ENCODE measurements at regions not wholly inside any gene's neighbourhood (a gene's known extent, or its start where the extent isn't known, plus 50 kb on each side); places are given as distances from the start of the nearest gene placed in this dataset.

DNA sequence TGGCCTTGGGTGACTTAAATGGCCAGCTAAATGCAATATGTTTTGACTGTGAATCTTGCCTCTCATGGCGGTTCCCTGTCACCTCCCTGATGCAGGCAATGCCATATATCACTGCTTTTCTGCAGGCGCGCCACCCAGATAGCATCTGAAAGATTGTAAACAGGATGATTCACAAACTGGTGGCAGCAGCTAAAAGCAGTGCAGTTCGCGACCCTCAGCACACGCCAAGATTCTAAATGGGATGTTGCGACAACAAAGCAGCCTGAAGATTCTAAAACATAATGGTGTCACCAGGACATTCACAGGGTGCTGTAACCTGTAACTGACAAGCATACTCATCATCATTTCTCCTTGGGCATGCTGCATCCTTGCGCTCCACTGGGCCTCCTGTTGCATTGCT is 440.4 kb upstream of the CADM1 start:
- Histone ChIP-seq H3K9me3 (no peaks in the 10 kb centered on the region), H3K27me3 (no peaks in the 10 kb centered on the region), H3K36me3 (no peaks in the 10 kb centered on the region), H3K4me1 (no peaks in the 10 kb centered on the region), H3K4me3 (no peak overlapping the region), H3K27ac (no peak overlapping the region)
- no peak for TF ChIP-seq EP300 (IDR thresholded peaks at IDR 0.05)
- TF ChIP-seq, protein P1, sequence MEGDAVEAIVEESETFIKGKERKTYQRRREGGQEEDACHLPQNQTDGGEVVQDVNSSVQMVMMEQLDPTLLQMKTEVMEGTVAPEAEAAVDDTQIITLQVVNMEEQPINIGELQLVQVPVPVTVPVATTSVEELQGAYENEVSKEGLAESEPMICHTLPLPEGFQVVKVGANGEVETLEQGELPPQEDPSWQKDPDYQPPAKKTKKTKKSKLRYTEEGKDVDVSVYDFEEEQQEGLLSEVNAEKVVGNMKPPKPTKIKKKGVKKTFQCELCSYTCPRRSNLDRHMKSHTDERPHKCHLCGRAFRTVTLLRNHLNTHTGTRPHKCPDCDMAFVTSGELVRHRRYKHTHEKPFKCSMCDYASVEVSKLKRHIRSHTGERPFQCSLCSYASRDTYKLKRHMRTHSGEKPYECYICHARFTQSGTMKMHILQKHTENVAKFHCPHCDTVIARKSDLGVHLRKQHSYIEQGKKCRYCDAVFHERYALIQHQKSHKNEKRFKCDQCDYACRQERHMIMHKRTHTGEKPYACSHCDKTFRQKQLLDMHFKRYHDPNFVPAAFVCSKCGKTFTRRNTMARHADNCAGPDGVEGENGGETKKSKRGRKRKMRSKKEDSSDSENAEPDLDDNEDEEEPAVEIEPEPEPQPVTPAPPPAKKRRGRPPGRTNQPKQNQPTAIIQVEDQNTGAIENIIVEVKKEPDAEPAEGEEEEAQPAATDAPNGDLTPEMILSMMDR (IDR thresholded peaks at IDR 0.05), result no peak
- TF ChIP-seq POLR2AphosphoS5 (IDR thresholded peaks at IDR 0.05), result no peak
- no peak for TF ChIP-seq POLR2A (IDR thresholded peaks at IDR 0.05)
- DNase-seq, result no peak
- intact Hi-C loops (cut with DNase I), result no loop called here
- 71% methylated on average over 8 of the region's 8 CpGs for WGBS, 2 donors

DNA sequence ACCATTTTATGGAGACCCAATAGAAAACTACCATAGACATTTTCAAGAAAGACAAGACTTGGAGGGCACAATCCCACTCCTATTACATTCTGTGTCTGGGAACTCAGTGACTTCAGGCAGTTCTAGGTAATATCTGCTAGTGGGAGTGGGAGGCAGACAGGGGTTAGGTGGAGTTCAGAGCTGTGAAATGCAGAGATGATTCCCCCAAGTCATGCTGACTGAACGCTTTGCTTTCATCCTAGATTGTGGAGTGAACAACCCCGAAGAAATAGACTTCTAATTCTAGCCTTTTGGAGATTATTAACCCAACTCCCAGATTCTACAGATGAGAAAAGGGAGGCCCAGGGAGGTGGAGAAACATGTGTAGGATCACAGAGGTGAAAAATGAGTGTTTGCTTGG is 437.8 kb upstream of the CADM1 start:
- Histone ChIP-seq H3K9me3 (no peaks in the 10 kb centered on the region), H3K36me3 (no peaks in the 10 kb centered on the region), H3K4me1 (no peaks in the 10 kb centered on the region), H3K4me3 (no peak overlapping the region), H3K27me3 (no peaks in the 10 kb centered on the region), H3K27ac (no peak overlapping the region)
- intact Hi-C loops (cut with DNase I), result no loop called here
- WGBS, 2 donors, result 87 to 92% methylated on average over 2 of the region's 2 CpGs
- no peak for DNase-seq
- TF ChIP-seq POLR2AphosphoS5 (IDR thresholded peaks at IDR 0.05), result no peak
- TF ChIP-seq, protein P1 (IDR thresholded peaks at IDR 0.05), result no peak
- no peak for TF ChIP-seq EP300 (IDR thresholded peaks at IDR 0.05)
- TF ChIP-seq POLR2A (IDR thresholded peaks at IDR 0.05), result no peak

DNA sequence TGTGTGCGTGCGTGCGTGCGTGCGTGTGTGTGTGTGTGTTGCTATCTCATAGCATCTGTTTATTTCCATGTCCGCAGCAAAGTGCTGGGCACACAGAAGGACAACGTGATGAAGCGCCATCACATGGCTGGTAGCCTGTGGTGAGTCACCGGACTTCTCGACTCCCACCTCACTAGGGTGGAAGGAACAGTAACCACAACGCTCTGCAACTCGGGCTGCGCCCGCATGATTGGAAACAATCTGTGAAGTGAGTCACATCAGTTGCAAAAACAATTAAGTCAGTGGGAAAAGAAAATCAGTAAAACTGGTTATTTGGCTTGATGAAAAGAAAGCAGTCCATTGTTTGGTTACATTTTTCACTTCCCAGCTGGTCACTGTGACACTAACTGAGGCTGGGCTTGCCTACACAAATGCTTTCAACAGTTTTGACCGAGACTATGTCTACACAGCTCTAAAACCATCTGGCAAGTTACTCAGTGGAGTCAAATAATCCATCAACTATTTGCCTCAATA is 437.3 kb upstream of the CADM1 start:
- no peaks in the 10 kb centered on the region for H3K9me3 ChIP-seq
- no peaks in the 10 kb centered on the region for H3K27me3 ChIP-seq
- no peaks in the 10 kb centered on the region for H3K4me1 ChIP-seq
- H3K4me3 ChIP-seq, result no peak overlapping the region
- DNase-seq, result peak; percentile 72
- intact Hi-C loops (cut with DNase I), result no loop called here
- TF ChIP-seq POLR2A (IDR thresholded peaks at IDR 0.05) (no peak), POLR2AphosphoS5 (IDR thresholded peaks at IDR 0.05) (no peak), EP300 (IDR thresholded peaks at IDR 0.05) (no peak)
- TF ChIP-seq, protein P1 (IDR thresholded peaks at IDR 0.05), result no peak
- H3K27ac ChIP-seq, result no peak overlapping the region
- no peaks in the 10 kb centered on the region for H3K36me3 ChIP-seq
- 78 to 84% methylated on average over 15 of the region's 15 CpGs for WGBS, 2 donors

DNA sequence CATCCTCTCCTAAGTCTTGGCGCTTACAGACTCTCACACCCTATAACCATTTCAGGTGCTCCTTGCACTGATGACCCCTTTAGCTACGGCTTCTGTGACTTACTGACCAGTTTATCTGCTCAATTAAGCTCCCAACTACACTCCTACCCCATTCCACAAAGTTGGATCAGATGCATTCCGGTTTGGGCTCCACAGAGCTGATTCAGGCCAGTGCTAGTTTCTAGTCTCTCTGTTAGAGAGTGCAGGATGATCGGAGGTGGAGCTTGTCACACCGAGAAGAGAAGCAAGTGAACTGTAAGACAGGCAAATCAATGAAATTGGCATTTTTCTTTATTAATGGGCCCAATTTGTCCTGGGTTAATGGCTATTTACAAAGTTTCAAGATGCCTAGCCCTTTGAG is 436.8 kb upstream of the CADM1 start:
- WGBS, 2 donors, result 83 to 88% methylated on average over 5 of the region's 5 CpGs

More for the DNA sequence above, 436.8 kb upstream of the CADM1 start:
- Histone ChIP-seq H3K27ac (no peak overlapping the region), H3K36me3 (no peaks in the 10 kb centered on the region), H3K9me3 (no peaks in the 10 kb centered on the region), H3K4me1 (no peaks in the 10 kb centered on the region), H3K27me3 (no peaks in the 10 kb centered on the region), H3K4me3 (no peak overlapping the region)
- no peak for DNase-seq
- TF ChIP-seq POLR2A (IDR thresholded peaks at IDR 0.05) (no peak), POLR2AphosphoS5 (IDR thresholded peaks at IDR 0.05) (no peak), EP300 (IDR thresholded peaks at IDR 0.05) (no peak)
- TF ChIP-seq, protein P1 (IDR thresholded peaks at IDR 0.05), result no peak
- intact Hi-C loops (cut with DNase I), result no loop called here
